ENCODE measurements at regions not wholly inside any gene's neighbourhood (a gene's known extent, or its start where the extent isn't known, plus 50 kb on each side); places are given as distances from the start of the nearest gene placed in this dataset.
"Not testable (repeated sequence)": the region's sequence is repeated elsewhere in the genome, so short reads cannot be mapped to it uniquely, and the experiment has no call there.

DNA sequence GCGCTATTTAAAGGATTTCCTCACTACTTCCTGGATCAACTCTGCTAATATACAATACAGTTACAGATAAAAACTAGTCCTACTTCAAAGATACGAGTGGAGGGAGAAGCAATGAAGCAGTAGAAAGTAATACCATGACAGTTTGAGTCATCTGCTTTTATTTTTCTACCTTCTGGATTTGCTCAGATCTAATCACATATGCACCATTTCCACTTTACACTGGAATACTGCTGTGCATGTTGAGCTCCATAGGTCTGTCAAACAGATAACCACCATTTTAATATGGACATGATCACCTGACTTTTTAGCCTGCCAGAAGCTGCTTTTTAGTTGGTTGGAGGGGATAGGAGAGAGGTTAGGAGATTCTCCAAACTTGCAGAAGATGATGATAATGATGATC lies 92.5 kb downstream of the MMUT start:
- DNase-seq = no peak

DNA sequence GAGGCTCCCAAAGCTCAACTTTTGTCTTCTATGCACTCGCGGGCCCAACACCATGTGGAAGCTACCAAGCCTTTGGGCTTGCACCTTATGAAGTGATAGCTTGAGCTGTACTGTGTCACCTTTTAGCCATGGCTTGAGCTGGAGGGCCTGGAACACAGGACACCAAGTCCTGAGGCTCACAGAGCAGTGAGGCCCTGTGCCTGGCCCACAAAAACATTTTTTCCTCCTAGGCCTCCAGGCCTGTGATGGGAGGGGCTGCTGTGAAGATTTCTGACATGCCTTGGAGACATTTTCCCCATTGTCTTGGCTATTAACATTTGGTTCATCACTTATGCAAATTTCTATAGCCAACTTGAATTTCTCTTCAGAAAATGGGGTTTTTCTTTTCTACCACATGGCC lies 96.5 kb downstream of the MMUT start:
- DNase-seq = no peak

DNA sequence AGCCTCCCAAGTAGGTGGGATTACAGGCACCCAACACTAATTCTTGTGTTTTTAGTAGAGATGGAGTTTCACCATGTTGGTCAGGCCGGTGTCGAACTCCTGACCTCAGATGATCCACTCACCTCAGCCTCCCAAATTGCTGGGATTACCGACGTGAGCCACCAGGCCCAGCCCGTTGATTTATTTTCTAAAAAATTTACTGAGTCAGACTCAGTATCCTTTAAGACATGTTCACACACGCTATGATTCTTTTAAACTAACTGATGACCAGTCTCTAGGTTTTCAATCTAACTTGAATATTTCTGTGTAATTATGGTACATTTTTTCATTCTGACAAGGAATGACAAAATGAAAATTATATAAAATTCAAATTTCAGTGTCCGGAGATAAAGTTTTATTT lies 114.5 kb downstream of the MMUT start:
- DNase-seq = no peak

DNA sequence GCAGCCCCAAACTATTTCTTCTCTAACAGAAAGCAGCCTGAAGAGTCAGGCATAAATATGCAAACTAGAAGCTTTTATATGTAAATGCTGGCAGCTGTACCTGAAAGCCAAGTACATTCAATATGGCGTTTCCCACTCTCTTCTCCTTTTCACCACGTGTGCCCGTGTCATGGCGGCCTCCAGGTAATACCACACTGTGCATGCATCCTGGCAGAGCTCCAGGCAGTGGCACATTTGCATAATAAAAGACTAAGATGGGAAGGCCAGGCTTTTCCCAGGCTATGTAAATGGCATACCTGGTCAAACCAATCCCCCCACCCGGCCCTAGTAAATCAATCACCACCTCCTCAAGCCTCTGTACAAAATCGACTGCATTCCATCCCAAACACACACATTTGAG lies 120.6 kb downstream of the MMUT start:
- DNase-seq = no peak

DNA sequence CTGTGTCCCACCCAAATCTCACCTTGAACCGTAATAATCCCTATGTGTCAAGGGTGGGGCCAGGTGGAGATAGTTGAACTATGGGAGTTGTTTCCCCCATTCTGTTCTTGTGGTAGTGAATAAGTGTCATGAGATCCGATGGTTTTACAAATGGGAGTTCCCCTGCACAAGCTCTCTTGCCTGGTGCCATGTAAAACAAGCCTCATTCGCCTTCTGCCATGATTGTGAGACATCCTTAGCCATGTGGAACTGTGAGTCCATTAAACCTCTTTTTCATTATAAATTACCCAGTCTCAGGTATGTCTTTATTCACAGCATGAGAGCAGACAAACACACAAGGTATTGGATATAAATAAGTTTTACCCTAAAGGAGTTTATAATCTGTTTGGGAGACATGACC lies 121.2 kb downstream of the MMUT start:
- no peak for DNase-seq

DNA sequence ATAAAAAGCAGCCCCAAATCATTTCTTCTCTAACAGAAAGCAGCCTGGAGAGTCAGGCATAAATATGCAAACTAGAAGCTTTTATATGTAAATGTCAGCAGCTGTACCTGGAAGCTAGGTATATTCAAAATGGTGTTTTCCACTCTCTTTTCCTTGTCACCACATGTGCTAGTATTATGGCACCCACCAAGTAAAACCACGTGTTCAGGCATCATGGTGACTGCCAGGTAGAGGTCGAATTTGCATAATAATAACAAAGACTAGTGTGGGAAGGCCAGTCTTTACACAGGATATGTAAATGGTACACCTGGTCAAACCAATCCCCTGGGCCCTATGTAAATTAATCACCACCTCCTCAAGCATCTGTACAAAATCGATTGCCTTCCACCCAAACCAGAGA lies 124.0 kb downstream of the MMUT start:
- DNase-seq = no peak

DNA sequence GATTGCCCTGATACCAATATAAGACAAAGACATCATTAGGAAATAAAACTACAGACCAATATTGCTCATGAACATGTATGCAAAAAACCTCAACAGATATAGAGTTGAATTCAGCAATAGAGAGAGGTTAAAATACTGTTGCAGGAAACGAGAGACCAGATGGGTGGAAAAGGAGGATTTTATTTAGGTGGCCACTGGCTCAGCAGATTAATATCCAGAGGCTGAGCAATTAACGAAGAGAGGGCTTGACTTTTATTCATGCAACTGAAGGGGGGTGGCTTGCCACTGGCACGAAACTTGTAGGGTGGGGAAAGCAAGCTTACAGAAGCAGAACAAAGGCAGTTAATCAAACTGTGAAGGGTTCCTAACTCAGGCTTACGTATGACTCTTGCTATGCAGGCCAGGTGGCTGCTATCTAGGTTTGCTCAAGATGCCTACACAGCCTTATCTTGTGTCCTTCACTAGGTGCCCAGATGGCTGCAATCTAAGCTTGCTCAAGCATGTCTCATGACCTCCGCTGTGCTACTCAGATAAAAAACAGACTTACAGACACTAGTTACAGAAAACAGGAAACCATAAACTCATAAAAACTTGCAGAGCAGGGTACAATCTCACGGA lies 126.4 kb downstream of the MMUT start:
- DNase-seq = no peak

DNA sequence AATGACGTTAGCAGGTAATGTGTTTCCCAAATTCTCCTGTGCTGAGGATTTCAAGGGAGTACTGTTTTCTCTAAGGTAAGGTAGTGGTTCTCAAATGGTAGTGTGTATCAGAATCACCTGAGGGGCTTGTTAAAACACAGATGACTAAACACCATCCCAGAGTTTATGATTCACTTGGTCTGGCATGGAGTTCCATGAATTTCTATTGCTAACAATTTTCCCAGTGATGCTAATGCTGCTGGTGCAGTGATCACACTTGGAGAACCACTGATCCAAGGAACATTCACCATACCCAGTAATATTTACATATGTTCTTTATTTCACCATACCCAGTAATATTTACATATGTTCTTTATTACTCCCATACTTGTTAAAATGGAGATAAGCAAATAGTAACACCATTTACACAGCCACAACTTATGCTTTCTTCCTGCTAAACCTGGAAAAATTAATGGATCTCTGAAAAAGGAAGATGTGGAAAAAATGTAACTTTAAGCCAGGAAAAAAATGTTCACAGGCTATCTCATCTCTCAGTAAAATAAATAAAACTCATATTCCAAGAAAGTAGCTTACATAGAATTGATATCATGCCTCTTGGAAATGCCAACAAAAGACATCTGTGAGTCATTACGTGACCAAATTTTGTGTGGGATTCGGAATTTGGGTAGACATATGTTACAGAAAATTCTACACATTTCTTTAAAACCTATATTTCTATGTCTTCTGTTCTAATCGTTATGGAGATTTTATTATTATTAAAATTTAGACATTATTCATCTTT lies 129.5 kb downstream of the MMUT start:
- DNase-seq = no peak

DNA sequence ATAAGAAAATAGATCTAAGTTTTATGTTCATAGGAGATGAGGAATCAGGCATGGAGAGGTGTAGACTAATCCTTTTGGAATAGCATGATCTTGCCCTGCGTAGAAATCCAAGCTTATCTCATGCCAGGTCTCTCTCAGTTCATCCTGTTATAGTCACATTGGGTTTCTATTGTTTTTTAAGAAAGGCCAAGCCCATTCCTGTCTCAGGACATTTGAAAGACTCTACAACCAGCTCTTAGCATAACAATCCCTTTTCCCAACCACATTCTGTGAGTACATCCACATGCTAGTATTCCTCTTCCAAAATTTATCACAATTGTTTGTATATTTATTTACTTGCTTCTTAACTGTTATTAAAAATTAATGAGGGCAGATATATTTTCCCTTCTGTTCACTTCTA lies 130.3 kb downstream of the MMUT start:
- DNase-seq = no peak

DNA sequence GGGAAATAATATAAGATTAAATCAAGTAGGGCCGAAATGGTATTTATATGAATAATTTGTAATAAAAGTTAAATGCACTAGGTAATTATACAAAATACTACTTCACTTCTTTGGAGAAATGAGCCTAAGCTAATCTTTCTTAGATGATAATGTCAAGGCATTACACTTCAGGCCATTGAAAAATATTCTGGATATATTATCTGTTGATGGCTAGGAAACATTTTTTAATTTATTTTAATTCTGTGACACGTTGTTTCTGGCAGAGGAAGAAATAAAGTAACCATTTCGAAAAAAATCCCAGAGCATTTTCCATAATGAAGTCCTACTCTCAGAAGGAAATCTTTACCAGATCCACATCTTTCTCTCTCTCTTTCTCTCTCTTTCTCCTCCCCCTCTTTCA lies 133.9 kb downstream of the MMUT start:
- DNase-seq = no peak

DNA sequence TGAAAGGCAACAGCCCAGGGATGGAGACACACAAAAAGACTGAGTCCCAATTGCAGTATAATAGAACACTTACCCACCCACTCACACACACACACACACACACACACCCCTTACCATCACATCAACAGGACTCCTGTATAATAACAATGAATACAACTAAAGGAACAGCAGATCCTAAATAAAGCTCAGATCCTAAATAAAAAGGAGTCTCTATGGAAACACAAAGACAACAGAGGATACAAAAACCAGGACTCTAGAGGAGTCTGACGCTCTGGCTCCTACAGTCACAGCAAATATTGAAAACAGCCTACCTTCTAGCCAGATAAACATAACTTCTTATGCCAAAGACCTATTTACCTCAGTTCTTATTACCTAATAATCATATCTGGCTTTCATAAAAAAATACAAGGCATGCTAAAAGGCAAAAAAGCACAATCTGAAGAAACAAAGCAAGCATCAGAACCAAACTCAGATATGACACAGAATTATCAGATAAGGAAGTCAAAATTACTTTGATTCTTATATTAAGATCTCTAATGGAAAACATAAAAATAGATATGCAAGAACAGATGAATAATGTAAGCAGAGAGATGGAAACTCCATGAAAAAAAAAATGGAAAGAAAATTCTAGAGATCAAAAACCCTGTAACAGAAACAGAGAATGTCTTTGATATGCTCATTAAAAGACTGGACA lies 134.9 kb downstream of the MMUT start:
- no peak for DNase-seq

DNA sequence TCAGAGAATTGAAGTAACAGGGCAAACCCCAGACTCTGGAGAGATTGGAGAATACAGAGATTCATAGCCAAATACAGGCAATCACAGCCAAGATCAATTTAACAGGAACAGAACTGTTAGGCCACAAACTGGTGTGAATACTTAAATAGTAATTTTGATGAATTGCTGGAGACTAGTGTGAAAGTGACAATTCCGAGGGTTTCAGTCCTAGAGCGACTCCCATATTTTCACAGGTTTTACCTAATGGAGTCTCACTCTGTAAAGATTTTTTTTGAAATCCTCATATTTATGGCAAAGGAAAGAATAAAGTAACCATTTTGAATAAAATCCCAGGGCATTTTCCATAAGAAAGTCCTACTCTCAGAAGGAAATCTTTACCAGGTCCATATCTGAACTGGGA lies 135.5 kb downstream of the MMUT start:
- DNase-seq = no peak

DNA sequence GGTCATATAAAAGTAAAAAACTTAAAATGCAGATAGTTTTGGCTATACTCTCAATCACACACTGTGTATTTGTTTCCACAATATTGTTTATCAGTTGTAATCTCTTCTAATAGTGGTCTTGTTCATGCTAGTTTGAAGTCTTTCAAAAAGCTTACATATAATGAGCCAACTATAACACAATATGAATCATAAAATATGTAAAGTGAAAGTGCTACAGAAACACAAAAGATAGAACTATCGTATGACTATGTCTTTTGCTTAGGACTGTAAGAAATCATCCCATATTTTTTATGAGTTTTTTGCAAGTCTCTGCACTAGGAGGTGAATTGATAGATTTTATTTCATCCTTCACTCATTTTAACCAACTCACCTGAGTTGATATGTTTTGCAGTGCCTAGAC lies 136.0 kb downstream of the MMUT start:
- no peak for DNase-seq

DNA sequence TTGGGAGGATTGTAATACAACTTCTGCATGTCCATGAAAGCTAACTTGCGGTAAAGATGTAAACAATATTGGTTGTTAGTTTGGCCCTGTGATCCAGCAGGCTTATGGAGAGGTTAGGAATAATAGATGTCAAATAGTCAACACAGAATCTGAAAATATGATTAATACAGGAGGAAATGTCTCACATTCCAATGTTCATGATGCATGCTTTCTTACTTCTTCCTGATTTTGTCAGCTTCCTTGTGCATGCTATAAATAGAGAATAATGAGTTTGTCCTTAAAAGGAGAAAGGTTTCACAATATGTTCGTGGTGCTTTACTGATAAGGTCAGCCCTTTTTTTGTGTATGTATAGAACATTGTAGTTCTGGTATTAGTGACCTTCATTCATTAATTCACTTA lies 136.7 kb downstream of the MMUT start:
- no peak for DNase-seq

DNA sequence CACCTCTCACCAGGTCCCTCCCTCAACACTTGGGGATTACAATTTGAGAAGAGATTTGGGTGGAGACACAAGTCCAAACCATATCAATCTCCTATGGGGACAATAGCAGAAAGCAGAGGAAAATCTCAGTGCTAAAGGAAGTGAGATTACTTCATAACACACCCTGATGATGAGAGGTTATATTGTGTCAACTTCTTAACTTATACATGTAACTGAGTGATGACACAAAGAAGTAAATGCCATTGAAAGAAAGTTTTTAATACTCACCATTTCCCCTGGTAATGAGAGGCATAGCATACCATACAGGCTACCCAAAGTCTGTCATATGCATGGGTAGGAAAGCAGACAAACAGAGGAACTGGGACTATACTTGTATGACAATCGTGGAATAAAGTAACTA lies 137.2 kb downstream of the MMUT start:
- DNase-seq = no peak

DNA sequence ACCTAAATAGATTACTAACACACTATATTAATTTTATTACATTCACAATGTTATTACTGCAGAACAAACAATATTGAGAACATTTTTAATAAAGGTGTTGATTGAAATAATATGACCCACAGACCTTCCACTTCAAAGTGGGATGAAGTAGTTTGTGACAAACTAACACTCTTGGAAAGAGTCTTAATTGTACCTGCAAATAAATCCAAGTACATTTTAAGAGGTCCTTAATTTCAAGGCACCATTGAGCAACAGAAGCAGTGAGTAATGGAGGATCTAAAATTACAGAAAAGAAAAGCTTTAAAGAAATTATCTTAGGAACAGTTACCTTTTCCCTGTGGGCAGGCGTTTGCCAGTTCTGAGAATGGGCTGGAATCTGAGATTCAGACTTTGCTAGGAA lies 140.2 kb downstream of the MMUT start:
- DNase-seq = no peak

DNA sequence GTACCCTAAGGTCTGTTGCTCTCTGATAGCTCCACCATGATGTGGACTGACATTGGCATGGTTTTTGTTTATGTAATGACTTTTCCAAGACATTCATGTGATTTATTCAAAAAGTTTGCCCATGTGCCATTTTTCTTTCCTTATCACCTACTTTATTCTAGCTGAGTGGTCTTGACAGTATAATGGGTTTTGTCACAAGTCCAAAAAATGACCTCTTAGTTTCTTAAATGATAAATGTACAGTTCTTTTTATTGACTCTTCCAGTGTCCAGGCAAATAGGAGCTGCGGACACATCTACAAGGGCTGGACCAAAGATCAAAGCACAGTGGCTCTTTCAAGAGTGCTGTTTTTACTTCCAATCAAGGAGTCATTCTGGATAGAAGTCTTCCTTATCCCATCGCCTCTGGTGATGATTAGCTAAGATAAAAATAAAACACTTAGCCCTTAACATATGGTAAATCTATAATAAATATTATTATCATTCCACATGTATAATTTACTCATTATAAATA lies 141.4 kb downstream of the MMUT start:
- no peak for DNase-seq

DNA sequence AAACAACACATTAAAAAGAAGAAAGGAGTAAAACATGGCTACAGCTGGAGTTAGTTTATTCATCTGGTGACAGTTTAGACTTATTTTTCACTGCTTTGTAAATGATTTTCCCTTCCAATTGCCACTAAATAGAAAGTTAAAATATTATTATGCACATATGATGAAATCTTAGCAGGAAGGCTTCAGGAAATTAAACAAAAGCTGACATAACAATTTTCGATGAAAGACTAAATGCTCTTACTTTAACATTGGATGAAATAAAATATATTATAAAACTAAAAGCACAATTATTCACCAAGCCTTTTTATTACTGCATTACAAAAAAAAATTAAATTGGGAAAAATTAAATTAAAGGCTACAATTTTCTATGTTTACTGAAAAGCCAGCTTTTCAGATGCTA lies 158.0 kb downstream of the MMUT start:
- no peak for DNase-seq

DNA sequence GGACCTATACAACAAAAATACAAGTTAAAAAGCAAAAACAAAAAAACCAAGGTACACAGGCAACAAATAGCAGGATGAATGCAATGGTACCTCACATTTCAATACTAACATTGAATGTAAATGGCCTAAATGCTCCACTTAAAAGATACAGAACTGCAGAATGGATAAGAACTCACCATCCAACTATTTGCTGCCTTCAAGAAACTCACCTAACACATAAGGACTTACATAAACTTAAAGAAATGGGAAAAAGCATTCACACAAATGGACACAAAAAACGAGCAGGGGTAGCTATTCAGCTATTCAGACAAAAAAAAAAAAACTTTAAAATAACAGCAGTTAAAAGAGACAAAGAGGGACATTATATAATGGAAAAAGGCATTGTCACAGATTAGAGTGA lies 158.7 kb downstream of the MMUT start:
- not testable (repeated sequence) for DNase-seq

DNA sequence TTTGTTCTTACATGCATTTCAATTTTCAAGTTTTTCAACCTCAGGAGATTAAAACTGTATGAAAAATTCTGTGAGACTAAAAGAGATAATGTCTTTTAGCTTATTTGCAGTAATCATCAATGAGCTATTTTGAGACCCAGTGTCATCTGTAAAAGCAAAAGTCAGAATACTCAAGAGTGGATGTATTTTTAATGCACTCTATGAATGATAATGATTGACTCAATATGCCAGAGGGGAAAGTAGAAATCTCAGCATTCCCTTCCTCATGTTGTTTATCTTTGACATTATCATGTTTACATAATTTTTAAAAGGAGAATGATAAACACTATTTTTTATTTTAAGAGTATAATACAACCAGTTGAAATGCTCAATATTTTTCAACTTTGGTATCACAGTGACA lies 162.1 kb downstream of the MMUT start:
- DNase-seq = no peak

DNA sequence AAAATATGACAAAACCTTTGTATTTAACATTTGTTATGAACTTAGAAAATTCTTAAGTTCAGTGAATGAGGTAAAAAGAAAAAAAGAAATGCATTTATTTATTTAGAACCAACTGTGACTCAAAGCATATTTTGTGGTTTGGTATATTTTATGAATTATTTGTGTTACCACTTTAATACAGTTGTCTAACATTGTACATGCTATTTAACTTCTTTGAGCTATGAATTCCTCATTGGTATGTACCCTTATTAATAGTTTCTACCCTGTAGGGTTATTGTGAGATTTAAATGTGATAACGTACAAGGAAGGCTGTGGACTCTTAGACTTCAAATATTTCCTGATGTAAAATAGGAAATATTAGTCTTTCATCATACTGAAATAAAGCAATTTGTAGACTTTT lies 162.6 kb downstream of the MMUT start:
- DNase-seq = no peak

DNA sequence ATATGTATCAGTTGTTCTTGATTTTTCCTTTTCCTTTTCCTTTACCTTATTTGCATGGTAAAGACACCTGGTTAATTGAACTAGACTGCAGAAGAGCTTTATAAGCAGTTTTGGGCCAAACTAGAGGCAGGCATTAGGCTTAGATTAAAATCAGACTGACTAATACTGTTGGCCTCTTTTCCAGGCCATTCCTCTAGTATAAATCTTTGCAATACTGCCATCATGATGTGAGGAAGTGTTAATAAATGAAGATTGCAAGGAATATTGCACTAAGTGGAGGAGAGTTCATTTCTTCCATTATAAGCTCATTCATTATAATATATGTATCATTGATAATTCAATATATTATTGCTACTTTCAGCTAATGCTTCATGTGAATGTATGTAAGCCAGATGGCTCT lies 163.8 kb downstream of the MMUT start:
- DNase-seq = no peak

DNA sequence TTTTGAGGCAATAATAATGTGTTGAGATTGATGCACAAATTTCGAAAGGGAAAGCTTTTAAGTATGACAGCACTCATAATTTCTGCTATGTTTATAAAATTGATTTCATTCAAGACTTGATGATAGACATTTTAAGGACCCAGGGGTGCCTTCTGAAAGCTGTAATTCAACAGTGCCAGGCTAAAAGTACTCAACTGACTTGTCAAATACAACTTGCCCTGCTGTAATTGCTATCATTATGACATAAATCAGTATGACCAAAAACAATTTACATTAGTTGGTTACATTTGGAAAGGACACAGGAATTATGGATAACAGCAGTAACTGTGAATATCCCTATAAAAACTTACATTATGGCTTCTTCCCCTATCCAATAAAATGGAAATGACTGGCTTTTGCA lies 178.9 kb downstream of the MMUT start:
- DNase-seq = no peak

Data from left hindlimb (tissue), 1 donor.